Erythroblast (primary cell): ENCODE measurements at regions not wholly inside any gene's neighbourhood (a gene's known extent, or its start where the extent isn't known, plus 50 kb on each side); places are given as distances from the start of the nearest gene placed in this dataset.

Experiments
- GATA1 ChIP-seq: IDR thresholded peaks from 2 replicates; pipeline ENCODE4 v1.6.1; 2011; ENCODE audit warnings: low read depth, mild to moderate bottlenecking, control low read depth, low read length, moderate library complexity
- POLR2A ChIP-seq: IDR thresholded peaks from 2 replicates; pipeline ENCODE4 v1.6.1; 2011; ENCODE audit warnings: mild to moderate bottlenecking, low read length

- TF ChIP-seq POLR2A (no peak), GATA1 (no peak)
These were observed 481.0 kb downstream of the TNS3 start for GRCh38 chr7:47100817-47101435.
